ENCODE measurements at regions not wholly inside any gene's neighbourhood (a gene's known extent, or its start where the extent isn't known, plus 50 kb on each side); places are given as distances from the start of the nearest gene placed in this dataset.

DNA sequence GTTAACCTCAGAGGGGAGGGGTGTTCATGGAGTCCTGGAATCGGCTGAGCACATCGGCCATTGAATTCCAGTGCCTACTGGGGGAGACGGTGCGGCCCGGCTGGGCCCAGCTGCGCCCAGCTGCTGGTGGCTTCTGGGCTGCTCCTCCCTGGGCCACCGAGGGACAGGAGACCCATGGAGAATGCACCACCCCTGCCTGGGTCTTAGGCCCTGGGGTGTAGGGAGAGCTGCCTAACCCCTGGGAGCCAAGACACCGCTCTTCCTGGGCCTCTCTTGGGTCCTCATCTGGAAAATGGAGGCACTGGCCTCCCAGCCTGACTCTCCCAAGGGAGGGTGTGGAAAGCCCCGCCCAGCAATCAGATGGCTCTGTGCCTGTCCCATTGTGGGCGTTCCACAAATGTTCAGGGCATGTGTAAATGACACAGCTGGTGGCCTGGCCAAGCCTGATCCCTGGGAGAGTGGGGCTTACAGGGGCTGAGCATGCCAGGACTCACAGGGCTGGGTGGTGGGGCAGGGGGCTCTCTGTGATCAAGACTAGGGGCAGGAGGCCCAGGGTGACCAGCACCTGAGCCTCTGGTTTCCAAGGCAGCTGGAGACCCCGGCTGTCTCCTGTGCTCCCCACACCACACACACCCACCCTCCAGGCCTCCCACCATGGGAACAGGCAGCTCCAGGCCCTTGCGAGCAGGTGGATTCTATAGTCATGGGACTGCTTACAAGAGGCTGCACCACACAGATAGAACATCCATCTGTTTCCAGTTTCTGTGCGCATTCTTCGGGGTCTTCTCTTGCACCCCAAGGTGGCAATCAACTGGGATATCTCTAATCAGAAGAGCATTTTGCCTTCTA, 150.9 kb downstream of the URI1 start:
- Histone ChIP-seq H3F3A (replicated peaks; ENCODE audit: insufficient read depth) (no peaks in the 10 kb centered on the region), H2AFZ (ENCODE audit: low read depth) (no peak overlapping the region), H3K4me3 (ENCODE audit: low read depth in 2 of 2, low read length in 1 of 2) (no peak overlapping the region), H3K9me2 (no peaks in the 10 kb centered on the region), H3K9ac (no peak overlapping the region), H3K4me2 (no peak overlapping the region), H3K9me3 (no peaks in the 10 kb centered on the region), H3K27ac (ENCODE audit: low read depth in 2 of 2, low read length in 1 of 2) (no peak overlapping the region), H3K36me3 (replicated peaks in 1 of 2; ENCODE audit: control insufficient read depth in 1 of 2, insufficient read depth in 2 of 2, low read length in 1 of 2) (no peaks in the 10 kb centered on the region), H3K27me3 (ENCODE audit: insufficient read depth) (no peaks in the 10 kb centered on the region), H3K79me2 (ENCODE audit: insufficient read depth) (no peaks in the 10 kb centered on the region), H4K20me1 (ENCODE audit: insufficient read depth) (no peaks in the 10 kb centered on the region), H3K4me1 (ENCODE audit: control insufficient read depth in 1 of 2, insufficient read depth in 2 of 2, low read depth in 1 of 2, low read length in 1 of 2) (peaks cover 0 to 9% of the 10 kb centered on the region in 2 experiments; a peak in 1 of 4 replicates)
- DNase-seq = no peak
- ChIA-PET POLR2A (no interaction called here), CTCF (interaction anchor here (0.6 to 1.2 kb wide), 3 partner anchors 17 to 576 kb away, joined by 3 read pairs; no protein-coding TSS in a partner anchor)
- 77% methylated on average over 10 of the region's 14 CpGs for WGBS (ENCODE audit: low lambda C conversion rate)
- TF ChIP-seq GABPA (IDR thresholded peaks at IDR 0.05; ENCODE audit: low read depth) = no peak
- no peak for TF ChIP-seq RAD21 (IDR thresholded peaks at IDR 0.05; ENCODE audit: low read length)
- no peak for TF ChIP-seq MXI1 (IDR thresholded peaks at IDR 0.05; ENCODE audit: low read depth, low read length)
- TF ChIP-seq EZH2phosphoT487 (IDR thresholded peaks at IDR 0.05; ENCODE audit: borderline replicate concordance, low read depth) = no peak
- TF ChIP-seq MEF2A (IDR thresholded peaks at IDR 0.05; ENCODE audit: borderline replicate concordance, low read depth) = no peak
- no peak for TF ChIP-seq SIN3A (IDR thresholded peaks at IDR 0.05; ENCODE audit: borderline replicate concordance, low read depth, low read length)
- no peak for TF ChIP-seq IRF3 (IDR thresholded peaks at IDR 0.05; ENCODE audit: low read depth, low read length)
- TF ChIP-seq NFIC (IDR thresholded peaks at IDR 0.05; ENCODE audit: borderline replicate concordance) = no peak
- no peak for TF ChIP-seq RCOR1 (IDR thresholded peaks at IDR 0.05; ENCODE audit: low read length)
- TF ChIP-seq, protein P1, sequence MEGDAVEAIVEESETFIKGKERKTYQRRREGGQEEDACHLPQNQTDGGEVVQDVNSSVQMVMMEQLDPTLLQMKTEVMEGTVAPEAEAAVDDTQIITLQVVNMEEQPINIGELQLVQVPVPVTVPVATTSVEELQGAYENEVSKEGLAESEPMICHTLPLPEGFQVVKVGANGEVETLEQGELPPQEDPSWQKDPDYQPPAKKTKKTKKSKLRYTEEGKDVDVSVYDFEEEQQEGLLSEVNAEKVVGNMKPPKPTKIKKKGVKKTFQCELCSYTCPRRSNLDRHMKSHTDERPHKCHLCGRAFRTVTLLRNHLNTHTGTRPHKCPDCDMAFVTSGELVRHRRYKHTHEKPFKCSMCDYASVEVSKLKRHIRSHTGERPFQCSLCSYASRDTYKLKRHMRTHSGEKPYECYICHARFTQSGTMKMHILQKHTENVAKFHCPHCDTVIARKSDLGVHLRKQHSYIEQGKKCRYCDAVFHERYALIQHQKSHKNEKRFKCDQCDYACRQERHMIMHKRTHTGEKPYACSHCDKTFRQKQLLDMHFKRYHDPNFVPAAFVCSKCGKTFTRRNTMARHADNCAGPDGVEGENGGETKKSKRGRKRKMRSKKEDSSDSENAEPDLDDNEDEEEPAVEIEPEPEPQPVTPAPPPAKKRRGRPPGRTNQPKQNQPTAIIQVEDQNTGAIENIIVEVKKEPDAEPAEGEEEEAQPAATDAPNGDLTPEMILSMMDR (IDR thresholded peaks at IDR 0.05) = no peak

- Histone ChIP-seq H3K4me3 (ENCODE audit: low read depth in 2 of 2, low read length in 1 of 2) (no peak overlapping the region), H3F3A (replicated peaks; ENCODE audit: insufficient read depth) (no peaks in the 10 kb centered on the region), H3K79me2 (ENCODE audit: insufficient read depth) (no peaks in the 10 kb centered on the region), H2AFZ (ENCODE audit: low read depth) (no peak overlapping the region), H4K20me1 (ENCODE audit: insufficient read depth) (no peaks in the 10 kb centered on the region), H3K9me3 (no peaks in the 10 kb centered on the region), H3K27me3 (ENCODE audit: insufficient read depth) (no peaks in the 10 kb centered on the region), H3K9ac (no peak overlapping the region), H3K4me2 (no peak overlapping the region), H3K27ac (ENCODE audit: low read depth in 2 of 2, low read length in 1 of 2) (no peak overlapping the region), H3K9me2 (no peaks in the 10 kb centered on the region), H3K36me3 (replicated peaks in 1 of 2; ENCODE audit: control insufficient read depth in 1 of 2, insufficient read depth in 2 of 2, low read length in 1 of 2) (no peaks in the 10 kb centered on the region), H3K4me1 (ENCODE audit: control insufficient read depth in 1 of 2, insufficient read depth in 2 of 2, low read depth in 1 of 2, low read length in 1 of 2) (peaks cover 0 to 9% of the 10 kb centered on the region in 2 experiments; a peak in 1 of 4 replicates)
- ChIA-PET CTCF (no interaction called here), POLR2A (no interaction called here)
- TF ChIP-seq FOXM1 (IDR thresholded peaks at IDR 0.05; ENCODE audit: low read depth) (no peak), MXI1 (IDR thresholded peaks at IDR 0.05; ENCODE audit: low read depth, low read length) (peak; percentile 18; the same call in 1 of the 2 replicates)
- 30% methylated on average over 9 of the region's 9 CpGs for WGBS (ENCODE audit: low lambda C conversion rate)
- peak; percentile 65 for DNase-seq
Observed at GRCh38 chr19:30093966-30094755, 152.1 kb downstream of the URI1 start.

All from SK-N-SH (cell line).